ENCODE measurements at regions not wholly inside any gene's neighbourhood (a gene's known extent, or its start where the extent isn't known, plus 50 kb on each side); places are given as distances from the start of the nearest gene placed in this dataset.

DNA sequence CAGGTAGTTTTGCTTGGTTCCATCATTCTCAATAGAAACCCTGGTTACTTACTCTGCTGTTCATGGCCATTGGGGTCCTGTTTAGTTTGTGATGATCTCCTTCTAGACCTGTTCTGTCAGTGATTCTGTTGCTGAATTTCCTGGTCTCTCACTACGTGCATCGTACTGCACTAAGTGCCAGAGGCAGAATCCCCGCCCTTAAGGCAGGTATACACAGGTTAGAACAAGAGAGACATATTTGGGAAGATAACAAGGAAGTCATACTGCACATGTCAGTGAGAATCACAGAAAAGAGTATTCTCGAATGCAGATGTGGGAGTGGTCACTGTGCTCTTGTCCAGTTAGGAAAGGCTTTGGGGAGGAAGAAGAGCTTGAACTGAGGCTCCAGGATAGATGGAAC is 148.1 kb upstream of the MYLIP start:
- TF ChIP-seq TAF1 (IDR thresholded peaks at IDR 0.05; ENCODE audit: low read depth), result no peak
- no peak for TF ChIP-seq NFIC (IDR thresholded peaks at IDR 0.05)
- TF ChIP-seq, protein P1, sequence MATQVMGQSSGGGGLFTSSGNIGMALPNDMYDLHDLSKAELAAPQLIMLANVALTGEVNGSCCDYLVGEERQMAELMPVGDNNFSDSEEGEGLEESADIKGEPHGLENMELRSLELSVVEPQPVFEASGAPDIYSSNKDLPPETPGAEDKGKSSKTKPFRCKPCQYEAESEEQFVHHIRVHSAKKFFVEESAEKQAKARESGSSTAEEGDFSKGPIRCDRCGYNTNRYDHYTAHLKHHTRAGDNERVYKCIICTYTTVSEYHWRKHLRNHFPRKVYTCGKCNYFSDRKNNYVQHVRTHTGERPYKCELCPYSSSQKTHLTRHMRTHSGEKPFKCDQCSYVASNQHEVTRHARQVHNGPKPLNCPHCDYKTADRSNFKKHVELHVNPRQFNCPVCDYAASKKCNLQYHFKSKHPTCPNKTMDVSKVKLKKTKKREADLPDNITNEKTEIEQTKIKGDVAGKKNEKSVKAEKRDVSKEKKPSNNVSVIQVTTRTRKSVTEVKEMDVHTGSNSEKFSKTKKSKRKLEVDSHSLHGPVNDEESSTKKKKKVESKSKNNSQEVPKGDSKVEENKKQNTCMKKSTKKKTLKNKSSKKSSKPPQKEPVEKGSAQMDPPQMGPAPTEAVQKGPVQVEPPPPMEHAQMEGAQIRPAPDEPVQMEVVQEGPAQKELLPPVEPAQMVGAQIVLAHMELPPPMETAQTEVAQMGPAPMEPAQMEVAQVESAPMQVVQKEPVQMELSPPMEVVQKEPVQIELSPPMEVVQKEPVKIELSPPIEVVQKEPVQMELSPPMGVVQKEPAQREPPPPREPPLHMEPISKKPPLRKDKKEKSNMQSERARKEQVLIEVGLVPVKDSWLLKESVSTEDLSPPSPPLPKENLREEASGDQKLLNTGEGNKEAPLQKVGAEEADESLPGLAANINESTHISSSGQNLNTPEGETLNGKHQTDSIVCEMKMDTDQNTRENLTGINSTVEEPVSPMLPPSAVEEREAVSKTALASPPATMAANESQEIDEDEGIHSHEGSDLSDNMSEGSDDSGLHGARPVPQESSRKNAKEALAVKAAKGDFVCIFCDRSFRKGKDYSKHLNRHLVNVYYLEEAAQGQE (IDR thresholded peaks at IDR 0.05; ENCODE audit: low read depth), result no peak
